GM21447 (cell line): ENCODE measurements at regions not wholly inside any gene's neighbourhood (a gene's known extent, or its start where the extent isn't known, plus 50 kb on each side); places are given as distances from the start of the nearest gene placed in this dataset.
"Not testable (repeated sequence)": the region's sequence is repeated elsewhere in the genome, so short reads cannot be mapped to it uniquely, and the experiment has no call there.

ENCODE experiments used
- ATAC-seq: cut with Tn5 transposase; IDR thresholded peaks from one replicate; pipeline ENCODE4 v1.9.1; 2021; ENCODE audit not compliant: unreplicated experiment

DNA sequence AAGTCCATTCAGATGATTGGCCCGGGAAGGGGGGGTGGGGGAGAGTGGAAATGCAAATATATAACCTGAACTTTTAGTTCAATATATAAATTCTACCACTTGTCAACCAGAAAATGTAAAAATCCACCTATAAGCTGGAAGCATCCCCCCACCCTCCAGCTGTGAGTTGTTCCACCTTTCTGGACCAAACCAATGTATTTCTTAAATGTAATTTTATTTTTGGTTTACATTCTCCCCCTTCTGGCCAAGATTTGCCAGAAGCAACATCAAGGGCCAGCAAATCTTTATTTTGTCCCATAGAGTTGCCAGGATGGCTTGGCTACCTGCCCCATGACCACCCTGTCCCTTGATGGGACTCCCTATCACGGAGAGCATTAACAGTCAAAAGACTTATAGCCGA is 545.7 kb downstream of the TBL1XR1 start:
- no peak for ATAC-seq

DNA sequence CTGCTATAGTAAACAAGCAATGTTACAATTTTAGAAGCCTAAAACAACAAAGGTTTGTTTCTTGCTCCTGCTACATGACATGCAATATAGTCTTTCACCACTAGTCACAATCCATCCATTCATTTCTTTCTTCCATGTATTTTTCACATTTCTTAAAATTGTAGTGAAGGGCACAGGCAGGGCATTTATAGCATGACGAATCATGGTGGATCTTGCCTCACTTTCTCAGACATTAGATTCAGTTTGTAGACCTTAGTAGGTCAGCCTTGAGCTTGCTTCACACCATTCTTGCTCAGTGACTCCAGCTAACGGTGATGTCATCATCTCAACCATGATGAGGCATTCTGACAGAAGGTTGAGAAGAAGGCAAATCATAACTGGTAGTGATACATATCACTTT is 546.8 kb downstream of the TBL1XR1 start:
- ATAC-seq, result no peak

DNA sequence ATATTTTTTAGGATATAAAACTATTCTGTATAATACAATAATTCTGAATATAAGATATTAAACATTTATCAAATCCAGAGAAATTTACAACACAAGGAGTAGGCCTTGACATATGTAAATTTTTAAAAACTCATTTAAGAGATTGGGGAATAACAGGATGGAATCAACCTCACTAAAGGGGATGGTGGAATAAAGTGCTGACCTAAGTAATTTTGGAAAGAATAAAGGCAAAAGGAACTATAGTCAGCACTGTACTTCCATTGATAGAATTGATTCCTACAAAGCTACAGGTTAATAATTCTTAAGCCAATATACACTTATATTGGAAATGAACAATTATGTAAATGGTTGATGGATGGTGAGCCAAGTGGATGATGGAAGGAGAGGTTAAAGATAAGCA is 549.3 kb downstream of the TBL1XR1 start:
- no peak for ATAC-seq

DNA sequence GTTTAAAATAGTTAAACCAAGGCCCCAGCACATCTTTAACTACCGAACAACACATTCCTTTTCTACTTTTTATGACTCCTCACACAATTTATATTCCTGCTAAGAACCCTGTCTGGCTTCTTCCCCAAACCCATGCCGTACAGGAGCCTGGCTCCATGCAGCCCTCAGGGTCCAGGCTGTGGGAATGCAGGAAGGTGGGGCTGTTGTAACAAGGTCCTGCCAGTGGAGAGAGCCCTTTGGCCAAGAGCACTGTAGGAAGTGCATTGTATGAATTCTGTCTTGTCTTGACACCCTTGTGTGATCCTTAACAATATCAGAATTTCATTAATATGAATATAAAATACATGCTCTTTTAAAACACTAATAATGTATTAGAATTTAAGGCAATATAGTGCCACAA is 563.8 kb downstream of the TBL1XR1 start:
- ATAC-seq, result no peak

DNA sequence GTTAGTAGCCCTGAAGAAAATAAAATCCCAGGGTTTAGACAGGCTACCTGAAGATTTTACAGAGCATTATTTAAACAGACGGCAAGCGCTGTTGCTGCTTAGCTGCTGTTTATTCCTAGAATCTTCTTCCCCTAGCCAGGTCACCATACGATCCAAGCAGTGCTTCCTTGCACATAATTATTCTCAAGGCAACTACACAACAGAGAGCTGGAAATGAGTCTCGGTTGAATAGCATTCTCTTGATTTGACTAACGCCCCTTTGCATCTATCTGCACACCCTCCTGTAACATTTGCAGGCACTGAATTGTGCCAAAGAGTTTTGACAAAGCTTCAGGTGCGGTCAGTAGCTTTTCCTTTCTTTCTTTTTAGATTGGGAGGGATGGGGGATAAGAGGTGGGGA is 564.4 kb downstream of the TBL1XR1 start:
- ATAC-seq, result no peak

DNA sequence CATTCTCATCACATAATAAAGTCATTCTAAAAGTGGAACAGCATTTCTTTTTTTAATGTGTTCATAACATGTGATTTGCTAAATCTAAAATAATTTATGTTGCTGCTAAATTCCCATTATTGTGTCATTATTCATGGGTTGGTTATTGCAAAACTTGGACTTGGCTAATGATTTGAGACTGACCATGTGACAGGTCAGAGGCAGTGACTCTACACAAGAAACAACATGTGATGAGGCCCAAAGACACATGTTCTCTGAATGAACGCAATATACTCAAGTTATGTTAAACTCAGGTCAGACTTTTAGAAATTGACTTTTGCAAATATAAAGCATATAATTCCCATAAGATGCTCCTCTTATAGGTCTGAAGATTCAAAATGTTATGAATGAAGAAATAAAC is 566.1 kb downstream of the TBL1XR1 start:
- ATAC-seq, result no peak

DNA sequence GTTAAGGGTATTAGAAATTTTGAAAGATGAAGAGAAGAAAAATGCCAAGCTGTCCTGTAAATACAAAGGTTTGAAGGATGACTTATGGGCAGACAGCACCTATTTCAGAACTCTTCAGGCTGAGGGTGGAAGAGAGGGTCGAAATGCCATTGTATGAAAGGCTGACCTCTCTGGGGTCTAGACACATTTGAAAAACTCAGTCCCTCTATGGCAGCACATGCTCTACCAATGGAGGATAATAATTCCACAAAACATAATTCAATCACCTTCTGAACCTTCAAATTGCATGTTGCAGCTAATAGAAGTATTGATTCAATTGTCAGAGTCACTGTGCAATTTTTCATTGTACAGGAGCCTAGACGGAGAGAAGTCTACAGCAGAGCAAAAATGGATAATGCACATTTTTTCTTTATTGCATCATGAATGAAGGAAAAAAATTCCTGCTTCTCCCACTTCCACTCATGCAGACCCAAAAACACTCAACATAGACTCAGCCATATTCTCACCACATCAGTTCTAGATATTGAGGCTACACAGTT is 569.1 kb downstream of the TBL1XR1 start:
- no peak for ATAC-seq

DNA sequence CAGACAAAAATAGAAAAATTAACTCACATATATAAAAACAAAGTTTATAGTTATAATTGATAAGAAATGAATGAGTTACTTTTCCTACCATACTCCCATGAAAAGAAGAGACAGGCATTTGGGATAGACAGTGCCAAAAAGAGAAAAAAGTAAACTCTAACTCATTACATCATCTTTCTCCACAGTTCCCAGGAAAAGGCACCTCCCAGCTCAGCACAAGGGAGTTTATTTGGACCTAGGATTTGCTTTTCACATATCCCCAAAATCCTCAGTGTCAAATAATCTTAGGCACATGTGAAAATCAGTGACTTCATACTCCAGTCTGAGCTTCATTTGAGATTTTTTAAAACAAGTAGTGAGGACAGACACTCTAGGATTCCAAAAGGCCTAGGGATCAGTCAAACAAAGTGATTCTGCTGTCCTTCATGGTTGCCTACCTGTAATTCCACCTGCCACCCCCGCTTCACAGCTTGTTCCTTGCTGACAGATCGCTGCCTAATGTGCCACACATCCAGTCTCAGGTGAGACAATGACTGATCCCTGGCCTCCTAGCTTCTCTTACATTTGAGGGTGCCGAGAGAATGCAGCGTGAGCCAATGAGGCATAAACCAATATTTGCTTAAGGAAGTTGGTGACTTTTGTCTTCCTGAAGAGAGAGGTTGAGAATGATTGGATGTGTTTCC is 573.7 kb downstream of the TBL1XR1 start:
- ATAC-seq, result no peak

DNA sequence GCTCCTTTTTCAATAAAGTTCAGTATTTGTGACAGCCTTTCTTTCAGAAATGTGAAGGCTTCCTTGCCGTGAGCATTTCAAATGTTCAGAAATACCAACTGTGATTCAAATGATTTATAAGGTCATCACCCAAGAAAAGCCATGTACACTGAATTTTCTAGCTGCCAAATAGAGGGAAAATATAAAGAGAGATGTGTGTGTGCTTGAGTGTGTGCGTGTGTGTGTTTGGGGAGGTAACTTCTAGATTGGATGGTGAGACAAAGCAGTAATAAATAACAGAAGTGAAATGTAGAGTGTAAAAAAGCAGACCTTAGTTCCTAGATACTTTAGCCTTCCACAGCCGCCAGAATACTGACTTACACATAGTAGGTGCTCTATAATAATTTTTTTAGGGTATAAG is 577.4 kb downstream of the TBL1XR1 start:
- no peak for ATAC-seq

DNA sequence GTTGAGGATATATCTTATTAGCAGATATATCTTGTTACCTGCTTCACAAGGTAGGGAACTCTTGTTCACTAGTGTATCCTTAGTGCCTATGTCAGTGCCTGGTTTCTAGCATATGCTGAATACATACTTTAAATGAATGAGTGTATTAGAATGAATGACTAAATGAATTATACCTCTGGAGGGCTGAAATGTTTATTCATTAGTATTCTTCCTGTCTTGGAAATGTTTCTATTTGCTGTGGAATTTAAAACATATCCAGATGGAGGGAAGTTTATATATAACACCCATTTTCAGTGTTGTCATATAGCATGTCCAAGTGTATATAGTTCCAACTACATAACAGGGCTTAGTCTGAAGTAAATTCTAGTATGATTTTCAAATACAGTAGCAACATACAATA is 581.5 kb downstream of the TBL1XR1 start:
- ATAC-seq, result no peak

DNA sequence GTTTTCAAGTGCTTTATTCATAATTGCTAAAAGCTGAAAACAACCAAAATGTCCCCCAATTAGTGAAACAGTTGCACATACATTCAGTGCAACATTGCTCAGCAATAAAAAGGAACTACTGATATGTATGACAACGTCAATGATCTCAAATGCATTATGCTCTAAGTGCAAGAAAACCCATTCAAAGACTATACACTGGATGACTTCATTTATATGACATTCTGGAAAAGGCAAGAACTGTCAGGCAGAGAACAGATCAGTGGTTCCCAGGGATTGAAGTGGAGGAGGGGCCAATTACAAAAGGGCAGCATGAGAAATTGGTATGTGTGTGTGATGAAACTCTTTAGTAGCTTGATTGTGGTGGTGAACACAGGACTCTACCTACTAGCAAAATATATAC is 585.6 kb downstream of the TBL1XR1 start:
- no peak for ATAC-seq

DNA sequence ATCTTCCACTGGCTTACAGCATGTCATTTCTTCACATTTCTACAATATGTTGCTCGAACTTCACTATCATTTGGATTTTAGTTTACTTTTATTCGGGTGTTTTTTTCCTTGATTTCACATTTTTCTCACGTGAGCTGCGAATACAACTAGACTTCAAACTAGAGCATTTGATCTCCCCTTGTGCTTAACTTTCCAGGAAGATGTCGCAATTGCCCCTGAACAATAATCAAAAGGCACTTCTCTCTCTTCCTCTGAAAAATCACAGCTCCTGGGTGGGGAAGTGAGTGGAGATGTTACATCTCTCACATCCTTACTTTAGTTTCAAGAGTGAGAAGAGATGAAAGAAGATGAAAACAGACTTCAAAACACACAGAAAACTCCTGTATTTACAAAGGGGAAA is 587.9 kb downstream of the TBL1XR1 start:
- no peak for ATAC-seq

DNA sequence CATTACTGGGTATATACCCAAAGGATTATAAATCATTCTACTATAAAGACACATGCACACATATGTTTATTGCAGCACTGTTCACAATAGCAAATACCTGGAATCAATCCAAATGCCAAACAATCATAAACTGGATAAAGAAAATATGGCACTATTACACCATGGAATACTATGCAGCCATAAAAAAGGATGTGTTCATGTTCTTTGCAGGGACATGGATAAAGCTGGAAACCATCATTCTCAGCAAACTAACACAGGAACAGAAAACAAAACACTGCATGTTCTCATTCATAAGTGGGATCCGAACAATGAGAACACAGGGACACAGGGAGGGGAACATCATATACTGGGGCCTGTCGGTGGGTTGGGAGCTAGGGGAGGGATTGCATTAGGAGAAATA is 591.7 kb downstream of the TBL1XR1 start:
- ATAC-seq, result not testable (repeated sequence)

DNA sequence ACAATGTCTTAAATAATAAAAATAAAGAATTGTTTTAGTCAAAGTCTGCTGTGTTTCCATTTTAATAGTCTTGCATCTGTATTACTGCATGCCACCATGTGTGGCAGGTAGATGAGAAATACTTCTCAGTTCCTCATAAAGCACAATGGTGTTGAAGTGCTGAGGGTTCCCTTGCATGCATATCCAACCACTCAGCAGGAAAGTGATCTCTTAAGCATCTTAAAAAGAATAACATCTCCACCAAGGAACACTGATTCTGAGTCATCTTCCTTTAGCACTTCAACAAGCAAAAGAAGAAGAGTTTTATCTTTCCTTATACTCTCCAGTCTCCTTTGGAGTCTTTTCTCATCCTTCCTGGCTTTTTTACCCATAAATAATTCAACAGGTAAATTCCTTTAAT is 602.0 kb downstream of the TBL1XR1 start:
- ATAC-seq, result no peak

DNA sequence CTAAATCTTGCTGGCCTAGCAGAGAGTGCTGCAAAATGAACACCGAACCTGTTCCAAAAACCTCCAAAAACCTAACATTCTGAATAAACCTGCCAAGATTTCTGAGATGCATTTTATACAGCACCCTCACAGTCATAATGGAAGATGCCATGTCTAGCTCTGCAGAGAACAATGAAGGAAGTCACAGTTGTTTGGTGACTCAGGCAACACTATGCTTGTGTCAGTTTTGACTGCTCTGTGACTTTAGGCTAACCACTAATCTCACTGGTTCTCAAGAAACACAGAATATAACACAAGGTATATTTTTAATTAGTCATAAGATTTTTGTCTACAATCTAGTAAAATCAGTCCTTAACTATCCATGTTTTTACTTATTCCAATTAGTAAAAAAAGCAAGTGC is 606.6 kb downstream of the TBL1XR1 start:
- ATAC-seq, result no peak

DNA sequence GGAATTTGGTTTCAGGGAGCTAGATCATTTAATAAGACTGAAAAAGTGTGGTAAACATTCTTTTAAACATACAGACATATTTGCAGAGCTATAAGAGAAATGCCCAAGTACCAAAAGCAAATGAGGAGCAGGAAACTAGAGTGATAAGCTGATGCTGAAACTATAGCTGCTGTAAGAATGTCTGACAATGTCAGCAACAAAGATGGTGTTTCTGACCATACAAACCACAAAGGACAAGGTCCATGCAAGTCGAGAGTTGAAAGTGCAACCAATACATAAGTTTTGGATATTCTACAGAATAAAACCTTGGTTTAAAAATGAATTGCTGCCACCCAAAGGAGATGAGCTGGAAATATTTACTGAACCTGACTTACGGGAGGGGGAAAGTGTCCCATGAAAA is 610.2 kb downstream of the TBL1XR1 start:
- ATAC-seq, result no peak

DNA sequence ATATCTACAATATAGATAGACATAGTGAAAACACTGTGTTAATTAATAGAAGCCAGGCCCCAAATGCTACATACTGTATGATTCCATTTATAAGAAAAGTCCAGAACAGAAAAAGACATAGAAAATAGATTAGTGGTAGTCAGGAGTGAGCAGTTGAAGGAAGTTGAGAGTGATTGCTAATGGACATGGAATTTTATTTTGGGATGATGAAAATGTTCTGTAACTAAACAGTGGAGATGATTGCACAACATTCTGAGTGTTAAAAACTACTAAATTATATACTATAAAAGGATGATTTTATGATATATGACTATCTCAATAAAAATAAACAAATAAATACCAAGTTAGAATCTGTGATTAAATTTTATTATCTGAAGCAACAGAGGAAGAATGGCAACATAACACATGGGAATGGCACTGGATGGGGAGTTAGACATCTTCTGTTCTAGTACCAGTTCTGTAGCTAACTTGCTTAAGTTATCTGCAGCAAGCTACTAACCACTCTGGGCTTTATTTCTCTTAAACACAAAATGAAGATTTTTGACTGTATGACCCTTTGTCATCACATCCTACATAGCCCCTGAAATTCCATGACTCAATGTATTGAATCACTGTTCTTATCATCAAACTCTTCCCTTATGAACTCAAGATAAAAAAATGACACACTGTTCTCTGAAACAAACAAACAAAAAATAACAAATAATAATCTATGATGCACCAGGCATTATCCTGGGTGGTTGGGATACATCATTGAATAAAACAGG is 612.7 kb downstream of the TBL1XR1 start:
- ATAC-seq, result no peak

DNA sequence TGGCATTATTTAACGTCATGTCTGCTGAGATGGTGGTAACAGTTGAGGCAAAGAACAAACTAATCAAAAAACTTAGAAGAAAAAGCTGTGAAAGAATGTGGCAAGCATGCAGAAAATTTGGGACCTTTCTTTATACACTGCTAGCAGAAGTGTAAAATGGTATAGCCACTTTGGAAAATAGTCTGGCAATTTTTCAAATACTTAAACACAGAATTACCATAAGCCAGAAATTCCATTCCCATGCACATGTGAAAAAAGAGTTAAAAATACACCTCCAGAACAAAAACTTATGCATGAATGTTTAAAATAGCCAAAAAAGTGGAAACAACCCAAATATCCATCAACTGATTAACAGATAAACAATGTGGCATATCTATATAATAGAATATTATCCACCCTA is 613.3 kb downstream of the TBL1XR1 start:
- no peak for ATAC-seq

DNA sequence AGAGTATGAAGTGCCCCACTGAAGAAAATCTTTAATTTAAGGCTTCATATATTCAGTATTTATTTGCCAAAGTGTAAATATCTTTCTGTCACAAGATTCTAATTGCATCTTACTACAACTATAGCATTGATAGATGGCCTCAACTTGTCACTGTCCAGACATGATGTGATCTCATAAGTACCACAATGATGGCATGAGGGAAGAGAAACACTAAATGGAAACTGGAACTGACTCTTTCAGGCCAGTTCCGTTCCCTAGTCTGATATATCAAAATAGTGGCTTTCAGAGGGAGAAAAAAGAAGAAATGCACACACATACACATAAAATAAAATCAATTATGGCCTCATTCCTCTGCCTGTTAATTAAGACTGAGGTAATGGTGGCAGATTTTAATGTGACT is 615.7 kb downstream of the TBL1XR1 start:
- ATAC-seq, result no peak

DNA sequence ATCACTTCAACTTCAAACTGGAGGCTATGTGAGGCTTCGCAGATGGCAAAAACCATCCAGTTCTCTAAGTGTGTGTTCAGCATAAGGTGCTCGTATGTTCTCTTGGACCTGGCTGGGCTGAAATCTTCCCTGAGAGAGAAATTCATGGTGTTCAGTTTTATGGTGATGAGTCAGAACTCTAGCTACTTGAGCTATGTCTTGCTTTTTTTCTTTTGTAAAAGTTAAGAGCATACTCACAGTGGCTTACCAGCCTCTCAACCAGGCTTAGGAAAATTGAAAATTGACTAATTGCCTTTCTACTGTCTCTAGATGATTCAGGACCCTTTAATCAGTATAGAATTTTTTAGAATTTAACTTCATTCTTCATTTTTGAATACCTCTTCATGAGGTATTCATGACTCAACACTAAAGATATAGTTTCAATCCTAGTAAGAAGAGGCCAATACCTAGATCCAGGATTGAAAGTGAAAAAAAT is 617.5 kb downstream of the TBL1XR1 start:
- ATAC-seq, result peak; percentile 47

DNA sequence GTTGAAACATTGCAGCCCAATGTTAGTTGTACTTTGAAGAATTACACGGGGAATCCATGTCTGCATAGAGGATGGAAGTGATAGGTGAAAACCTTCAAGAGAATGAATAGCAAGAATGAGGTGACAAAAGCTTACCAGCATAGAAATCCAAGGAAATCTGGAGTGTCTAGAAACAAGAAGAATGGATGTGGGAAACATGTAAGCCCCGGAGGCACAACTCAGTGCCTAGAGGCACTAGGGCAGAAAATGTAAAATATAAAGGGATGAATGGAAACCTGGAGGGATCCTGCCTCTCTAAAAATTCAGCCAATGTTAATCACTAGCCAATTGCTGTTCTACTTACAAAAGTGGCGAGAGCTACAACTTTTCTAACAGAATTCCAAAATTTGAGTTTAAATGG is 619.0 kb downstream of the TBL1XR1 start:
- ATAC-seq, result no peak

DNA sequence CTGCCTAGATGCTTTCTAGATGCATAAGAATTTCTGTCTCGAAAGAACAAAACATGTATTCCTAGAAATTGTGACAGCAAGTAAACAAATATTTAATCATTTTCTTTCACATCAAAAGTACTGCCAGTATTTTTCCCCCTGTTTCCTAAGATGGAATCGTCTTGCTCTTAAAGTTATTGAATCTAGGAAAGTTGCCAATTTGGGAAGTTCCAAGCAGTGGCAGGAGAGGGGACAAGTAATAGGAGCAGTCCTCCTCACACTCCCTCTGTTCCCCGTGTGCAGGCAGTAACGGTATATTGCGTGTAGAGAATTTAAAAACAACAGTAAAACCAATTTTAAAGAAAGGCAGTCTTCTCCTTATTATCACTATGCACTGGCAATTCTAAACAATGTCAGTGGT is 619.8 kb downstream of the TBL1XR1 start:
- ATAC-seq, result no peak
